GM19395 (cell line): ENCODE measurements at regions not wholly inside any gene's neighbourhood (a gene's known extent, or its start where the extent isn't known, plus 50 kb on each side); places are given as distances from the start of the nearest gene placed in this dataset.
"Not testable (repeated sequence)": the region's sequence is repeated elsewhere in the genome, so short reads cannot be mapped to it uniquely, and the experiment has no call there.

Source experiments
- ATAC-seq: cut with Tn5 transposase; IDR thresholded peaks from one replicate; pipeline ENCODE4 v1.9.1; 2021; ENCODE audit warnings: mild to moderate bottlenecking, moderate library complexity; ENCODE audit not compliant: unreplicated experiment

DNA sequence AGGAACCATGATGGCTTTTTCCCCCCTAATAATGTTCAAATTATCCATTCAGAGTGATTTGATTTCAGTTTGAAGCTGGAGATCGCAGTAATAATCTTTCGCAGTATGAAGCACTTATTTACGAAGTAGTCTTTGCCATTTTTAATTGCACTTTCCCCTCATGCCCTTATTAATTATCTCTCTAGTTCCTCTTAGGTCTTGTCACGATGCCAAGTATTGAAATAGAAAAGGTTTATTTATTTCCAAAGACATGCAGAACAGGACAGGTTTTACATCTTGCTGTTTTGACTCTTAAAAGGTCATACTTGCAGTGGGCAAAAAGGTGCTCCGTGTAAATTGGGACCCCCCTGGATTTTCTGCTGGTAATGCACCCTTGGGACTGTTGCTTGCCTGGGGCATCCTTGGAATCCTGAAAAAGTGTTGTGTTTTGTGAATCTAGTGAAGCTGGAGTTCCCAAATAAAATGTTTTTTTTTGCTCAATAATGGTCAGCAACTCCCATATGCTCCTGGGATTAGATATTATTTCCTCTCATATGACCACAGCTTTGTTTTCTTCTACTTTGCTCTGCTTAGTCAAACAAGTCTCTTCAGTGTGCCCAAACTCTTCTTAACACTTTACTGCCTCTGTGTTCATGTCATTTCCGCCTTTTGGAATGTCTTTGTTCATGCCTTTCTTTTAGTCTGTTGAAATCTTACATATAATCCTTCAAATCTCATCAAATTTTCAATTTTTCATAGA is 278.3 kb downstream of the TMEM38B start:
- no peak for ATAC-seq

DNA sequence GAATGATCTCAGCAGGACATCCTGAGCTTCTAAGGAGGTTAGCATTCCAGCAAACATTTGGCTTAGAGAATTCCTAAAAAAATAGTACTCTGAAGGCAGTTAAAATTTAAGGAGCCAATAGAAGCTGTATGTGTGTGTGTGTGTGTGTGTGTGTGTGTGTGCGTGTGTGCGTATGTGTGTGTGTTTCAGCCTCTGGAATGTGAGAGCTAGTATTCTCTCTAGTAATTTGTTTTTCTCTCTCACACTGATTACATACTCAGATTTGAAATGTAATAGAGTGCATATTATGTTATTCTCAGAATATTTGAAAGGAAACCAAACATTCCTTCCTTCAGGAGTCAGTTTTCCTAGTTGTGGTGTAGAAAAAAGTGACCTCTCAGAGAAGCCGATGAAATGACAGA is 279.6 kb downstream of the TMEM38B start:
- no peak for ATAC-seq

DNA sequence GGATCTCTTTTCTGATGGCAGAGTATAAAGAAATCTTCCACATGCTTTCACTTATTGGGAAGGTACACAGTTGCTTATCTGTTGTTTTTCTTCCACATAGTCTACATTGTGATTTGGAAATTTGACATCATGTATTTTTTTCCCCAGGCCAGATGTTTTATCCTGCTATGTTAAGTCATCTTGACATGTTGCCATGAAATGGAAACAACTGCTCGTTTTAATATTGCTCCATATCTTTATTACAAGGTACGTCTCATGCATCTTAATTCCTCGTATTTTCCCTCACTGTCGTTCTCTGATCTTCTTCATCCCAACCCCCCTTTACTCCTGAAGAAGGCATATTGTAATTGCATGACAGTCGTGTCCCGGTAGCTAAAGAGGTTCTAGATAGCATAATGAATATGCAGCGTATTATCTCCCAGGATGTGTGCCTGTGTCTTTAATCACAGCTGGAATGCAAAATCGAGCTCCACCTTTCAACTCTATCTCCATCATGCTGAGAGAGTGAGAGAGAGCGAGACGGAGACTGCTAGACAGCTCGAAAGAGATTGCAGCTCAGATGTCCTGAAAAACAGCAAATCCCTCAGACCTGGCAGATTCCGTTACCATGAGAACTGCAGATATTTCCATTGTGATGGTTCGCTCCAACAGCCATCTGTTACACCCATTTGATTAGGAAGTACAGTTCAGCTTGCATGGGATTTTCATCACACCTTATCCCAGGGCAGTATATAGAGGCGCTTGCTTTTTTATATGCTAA is 281.7 kb downstream of the TMEM38B start:
- ATAC-seq, result no peak

DNA sequence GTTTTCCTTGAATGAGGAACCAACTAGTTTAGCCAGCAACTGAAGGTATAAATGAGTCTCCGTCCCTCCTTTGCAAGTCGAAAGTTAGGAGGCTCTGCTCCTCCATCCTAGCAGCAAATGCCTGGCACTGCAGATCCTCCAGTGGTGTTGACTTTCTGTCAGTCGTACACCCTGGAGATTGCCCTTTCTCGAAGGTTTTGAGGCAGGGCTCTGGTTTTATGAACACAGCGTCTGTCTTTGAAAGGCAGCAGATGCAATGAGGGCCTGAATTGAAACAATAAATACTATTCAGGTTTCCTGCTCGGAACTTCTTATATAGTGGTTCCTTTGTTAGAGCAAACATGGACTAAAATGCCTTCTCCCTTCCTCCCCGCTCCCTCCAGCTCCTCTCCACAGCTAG is 284.0 kb downstream of the TMEM38B start:
- ATAC-seq, result no peak

DNA sequence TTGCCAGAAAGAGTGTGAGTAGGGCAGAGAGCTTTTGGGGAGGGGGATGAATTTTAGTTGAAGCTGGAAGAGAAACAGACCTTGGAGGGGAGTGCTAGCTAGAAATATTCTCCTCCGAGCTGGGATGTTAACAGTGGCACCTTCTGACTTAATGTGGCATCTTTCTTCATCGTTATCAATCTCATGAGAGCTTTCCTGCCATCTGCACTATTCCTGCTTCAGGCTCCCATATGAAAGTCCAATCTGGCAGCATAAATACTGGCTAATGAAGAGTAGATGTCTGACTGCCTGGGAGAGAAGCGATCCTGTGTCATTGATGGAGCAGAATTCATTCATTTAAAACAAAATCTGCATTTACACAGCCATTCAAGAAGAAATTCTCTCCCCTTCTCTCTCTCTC is 284.5 kb downstream of the TMEM38B start:
- ATAC-seq, result no peak

DNA sequence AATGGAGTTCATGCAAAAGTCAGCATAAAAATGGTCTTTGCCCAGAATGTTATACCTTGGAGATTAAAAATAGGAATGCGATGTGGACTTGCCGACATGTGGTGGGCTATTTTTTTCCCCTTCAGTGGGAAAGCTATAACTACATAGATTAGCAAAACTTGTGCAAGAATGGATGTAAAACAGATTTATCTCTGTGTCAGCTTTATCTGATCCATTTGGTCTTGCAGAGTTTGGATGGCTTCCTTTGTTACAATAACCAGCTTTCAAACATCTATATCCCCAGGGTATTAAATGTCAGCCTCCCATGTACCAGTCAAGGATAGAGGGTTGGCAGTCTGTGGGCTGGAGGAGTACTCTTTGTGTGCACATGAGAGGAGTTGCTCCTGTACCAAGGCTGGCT is 284.9 kb downstream of the TMEM38B start:
- no peak for ATAC-seq

DNA sequence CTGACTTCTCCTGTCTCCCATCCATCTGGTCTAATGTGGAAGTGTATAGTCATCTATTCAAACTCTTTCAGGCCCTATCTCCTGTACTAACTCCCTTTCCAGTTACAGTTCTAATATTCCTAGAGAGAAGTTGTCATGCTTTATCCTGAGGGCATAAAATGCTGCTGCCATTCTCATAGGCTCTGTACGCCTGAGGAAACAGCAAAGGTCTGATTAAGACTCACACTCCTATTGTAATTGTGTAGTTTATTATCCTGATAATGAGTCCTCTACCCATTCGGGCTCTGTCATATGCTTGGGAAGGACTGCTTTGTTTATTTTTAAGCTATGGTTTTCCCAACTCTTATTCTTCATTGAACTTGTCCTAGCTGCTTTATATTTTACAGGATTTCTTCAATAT is 290.4 kb downstream of the TMEM38B start:
- no peak for ATAC-seq

DNA sequence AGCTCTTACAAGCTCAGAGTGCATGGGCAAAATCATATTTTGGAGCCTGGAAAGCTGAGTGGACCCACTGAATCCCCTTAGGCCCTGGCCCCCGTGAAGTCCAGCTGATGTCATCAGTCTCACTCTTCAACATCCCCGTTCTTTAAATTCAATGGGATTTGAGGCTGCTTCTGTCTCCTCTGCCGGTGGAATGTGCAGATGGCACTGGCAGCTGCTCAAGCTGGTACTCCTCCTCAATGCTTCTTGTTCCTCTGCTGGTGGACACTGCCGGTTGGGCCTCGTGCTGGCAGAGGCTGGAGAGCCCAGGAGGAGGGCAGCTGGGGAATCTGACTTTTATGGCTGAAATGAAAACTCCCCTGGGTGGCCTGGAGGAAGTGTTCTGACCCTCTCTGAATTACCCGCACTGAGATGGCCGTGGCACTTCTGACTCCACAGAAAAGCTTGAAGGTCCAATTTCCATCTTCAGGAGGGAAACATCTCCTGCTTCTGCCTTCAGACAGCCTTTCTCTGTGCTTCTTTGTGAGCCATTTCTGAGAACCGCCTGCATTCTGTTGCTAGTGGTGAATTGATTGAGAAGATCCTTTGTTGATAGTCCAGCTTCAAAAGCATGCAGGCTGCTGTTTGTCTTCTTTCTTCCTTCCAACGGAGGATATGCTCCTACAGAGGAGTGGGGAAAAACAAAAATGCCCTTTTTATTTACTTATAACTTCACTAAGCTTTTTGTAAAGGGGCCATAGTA is 298.9 kb downstream of the TMEM38B start:
- ATAC-seq, result no peak

DNA sequence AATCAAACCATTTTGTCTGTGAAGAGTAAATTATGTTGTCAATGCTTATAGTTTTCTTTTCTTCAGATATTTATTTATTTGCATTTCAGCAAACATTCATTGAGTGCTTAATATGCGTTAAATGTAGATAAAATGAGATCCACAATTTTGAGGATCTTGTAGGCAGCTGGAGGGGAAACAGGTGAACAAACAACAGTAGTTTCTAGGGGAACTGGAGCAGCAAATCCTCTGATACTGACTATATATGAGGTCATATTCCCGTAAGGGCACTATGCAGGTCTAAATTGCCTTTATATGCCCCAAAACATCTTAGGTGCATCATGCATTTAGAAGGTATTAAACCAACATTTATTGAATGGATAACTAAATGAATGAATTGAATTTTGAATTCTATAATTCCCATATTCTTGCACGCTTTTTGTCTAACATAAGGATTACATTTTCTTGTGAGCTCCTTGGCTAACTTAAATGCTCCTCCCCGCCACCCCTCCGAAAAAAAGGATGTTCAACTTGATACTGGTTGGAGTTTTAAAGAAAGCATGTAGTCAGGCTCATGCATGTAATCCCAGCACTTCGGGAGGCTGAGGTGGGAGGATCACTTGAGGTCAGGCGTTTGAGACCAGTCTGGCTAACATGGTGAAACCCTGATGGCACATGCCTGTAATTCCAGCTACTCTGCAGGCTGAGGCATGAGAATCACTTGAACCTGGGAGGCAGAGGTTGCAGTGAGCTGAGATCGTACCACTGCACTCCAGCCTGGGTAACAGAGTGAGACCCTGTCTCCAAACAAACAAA is 299.8 kb downstream of the TMEM38B start:
- ATAC-seq, result no peak

DNA sequence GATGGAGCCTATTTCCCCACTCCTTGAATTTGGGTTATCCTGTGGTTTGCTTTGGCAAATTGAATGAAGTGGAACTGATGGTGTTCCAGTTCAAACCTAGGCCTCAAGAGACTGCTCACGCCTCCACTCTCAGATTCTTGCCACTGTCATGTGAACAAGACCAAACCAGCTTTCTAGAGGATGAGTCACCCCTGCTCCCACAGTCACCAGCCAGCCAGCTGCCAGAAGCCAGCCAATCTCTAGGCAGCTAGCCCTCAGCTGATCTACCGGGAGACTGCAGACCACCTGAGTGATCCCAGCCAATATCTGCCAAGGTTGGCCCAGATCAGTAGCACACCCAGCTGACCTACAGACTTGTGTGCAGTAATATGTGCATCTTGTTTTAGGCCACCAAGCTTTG is 300.6 kb downstream of the TMEM38B start:
- ATAC-seq, result no peak

DNA sequence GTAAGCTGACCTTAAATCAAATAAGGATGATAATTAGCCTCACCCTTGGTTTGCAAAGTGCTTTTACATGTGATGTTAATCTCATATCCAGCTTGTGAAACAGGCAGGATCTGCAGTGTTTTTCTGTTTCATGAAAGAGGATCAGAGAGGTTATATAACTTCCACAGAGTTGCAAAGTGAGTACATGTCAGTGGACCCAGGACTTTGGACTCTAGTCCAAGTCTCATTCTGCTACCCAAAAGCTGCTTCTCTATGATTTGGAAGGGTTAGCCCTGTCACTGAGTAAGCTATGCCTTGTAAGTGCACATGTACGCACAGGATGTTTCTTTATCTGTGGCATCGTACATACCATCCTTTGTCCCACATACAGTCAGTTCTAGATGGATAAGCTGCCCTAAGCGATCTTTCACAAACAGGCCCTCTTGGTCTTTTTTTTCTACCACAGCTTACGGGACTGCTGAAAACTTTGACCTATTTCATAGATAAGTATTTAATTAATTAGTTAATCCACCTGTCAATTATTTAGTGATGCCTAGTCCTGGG is 322.9 kb downstream of the TMEM38B start:
- ATAC-seq, result no peak

DNA sequence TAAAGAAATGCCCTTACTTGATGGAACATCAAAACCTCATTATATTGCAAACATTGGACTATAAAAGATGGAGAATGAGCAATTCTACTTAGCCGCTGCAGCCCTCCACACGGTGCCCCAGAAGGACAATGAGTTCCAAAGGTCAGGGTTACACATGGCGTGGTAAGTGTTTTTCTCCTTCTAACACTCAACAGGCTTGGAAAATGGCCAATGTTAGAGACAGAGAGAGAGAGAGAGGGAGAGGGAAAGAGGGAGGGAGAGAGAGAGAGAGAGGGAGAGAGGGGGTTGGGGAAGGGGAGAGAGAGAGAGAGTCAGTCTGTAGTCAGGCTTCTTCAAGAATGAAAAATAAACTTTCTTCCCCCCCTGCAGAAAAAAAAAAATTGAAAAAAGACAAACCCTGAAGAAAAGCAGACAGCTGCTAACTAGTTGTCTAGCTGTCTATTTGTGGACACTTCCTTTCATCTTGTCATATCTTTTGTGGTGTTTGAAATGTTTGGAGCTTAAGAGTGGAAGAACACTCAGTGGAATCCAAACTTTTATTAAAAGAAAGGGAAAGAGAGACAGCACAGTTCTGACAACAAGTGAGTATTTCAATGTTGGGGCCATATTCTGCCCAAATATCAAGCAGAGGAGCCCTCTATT is 324.8 kb downstream of the TMEM38B start:
- ATAC-seq, result no peak

DNA sequence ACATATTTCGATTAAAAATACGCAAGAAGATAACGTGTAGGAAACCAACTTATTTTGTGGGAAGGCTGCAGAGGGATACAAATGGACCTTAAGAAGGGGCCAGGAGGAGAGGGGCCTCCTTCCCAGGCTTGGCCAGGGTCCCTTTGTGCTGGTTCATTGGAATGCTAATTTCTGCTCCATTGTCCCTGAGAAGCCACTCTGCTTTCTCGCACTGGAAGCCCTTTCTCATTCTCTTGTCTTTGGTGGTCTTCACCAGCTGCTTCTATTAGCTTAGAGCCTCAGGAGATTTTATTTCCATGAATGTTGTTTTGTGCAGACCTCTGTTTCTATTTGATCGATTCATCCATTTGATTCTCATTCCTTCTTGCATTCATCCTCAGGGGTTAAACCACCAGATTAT is 325.4 kb downstream of the TMEM38B start:
- ATAC-seq, result no peak

DNA sequence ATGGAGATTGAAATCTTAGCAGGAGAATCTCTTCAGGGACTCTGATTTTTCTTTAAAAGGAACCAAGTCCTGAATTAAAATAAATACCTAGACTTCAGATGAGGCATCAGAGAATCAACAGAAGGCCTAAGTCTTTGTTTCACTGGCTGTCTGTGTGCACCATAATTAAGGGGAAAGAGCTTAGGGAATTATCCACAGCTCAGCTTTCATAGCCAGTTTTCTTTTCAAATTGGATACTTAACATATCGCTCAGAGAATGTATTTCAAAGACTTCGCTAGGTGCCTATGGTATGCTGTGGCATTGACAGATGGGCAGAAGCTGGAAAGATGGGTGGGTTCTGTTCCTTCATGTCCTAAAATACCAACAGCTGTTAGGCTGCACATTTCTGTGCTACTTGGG is 325.8 kb downstream of the TMEM38B start:
- no peak for ATAC-seq

DNA sequence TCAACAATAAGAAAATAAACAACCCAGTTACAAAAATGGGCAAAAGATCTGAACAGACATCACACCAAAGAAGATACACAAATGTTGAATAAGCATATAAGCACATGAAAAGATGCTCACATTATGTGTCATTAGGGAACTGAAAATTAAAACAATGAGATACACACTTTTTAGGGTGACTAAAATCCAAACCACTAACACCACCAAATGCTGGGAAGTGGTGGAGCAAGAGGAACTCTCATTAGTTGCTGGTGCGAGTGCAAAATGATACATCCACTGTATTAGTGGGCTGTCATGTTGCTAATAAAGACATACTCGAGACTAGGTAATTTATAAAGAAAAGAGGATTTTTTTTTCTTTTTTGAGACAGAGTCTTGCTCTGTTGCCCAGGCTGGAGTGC is 329.1 kb downstream of the TMEM38B start:
- ATAC-seq, result no peak

DNA sequence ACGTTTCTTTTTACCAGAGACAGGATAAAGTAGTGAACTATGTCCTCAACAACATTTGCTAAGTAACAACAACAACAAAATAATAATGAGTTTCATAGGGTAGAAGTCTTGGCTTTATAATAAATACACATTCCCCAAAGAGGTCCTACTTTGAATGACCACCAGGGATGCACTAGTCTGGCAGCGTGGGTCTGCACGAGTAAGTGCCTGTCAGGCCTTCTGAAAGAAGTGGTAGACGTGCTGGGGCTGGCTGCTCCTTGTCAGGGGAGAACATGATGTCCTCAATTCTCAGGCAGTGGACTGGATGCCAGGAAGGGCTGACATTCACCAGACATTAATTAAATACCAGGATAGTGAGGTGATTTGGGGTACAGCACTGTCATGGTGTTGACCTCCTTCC is 331.1 kb downstream of the TMEM38B start:
- no peak for ATAC-seq

DNA sequence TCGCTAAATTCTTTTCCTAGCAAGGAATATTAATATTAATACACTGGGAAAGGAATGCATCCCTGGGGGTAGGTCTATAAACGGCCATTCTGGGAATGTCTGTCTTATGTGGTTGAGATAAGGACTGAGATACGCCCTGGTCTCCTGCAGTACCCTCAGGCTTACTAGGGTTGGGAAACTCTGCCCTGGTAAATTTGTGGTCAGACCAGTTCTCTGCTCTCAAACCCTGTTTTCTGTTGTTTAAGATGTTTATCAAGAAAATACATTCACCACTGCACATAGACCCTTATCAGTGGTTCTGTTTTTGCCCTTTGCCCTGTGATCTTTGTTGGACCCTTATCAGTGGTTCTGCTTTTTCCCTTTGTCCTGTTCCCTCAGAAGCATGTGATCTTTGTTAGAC is 335.8 kb downstream of the TMEM38B start:
- ATAC-seq, result not testable (repeated sequence)

DNA sequence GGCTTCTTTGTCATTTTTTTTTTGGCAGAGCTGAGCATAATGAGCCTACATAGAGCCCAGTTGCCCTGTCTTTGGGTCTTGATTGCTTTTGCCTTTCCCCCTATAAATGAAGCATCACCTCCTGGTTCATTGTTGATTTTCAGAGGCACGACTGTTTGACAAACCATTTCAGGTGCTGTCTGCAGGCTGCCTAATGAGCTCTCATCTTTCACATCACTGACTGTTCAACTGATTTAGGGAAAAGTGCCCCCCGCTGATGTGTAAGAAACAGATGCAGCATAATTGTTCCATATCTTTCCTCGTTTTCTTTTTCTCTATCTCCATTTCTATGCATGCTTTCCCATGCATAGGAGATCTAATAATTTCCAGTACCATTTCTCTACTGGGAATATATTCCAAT is 338.6 kb downstream of the TMEM38B start:
- ATAC-seq, result no peak

DNA sequence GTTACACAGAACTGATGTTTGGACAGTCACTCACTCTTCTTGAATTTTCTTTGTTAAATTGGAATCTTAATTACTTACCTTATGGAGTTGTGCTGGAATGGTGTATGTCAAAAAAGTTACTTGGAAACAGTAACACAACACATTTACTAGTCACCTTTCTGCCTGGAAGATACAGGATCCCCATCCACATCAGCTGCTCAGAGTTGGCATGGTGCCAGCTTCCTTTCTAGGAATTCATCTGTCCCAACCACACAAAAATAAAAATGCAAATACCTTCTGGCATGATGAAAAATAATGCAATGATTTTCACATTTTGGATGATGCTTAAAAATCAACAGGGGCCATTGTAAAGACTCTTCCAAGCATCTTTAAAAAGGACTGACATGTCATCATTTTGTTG is 341.5 kb downstream of the TMEM38B start:
- no peak for ATAC-seq

DNA sequence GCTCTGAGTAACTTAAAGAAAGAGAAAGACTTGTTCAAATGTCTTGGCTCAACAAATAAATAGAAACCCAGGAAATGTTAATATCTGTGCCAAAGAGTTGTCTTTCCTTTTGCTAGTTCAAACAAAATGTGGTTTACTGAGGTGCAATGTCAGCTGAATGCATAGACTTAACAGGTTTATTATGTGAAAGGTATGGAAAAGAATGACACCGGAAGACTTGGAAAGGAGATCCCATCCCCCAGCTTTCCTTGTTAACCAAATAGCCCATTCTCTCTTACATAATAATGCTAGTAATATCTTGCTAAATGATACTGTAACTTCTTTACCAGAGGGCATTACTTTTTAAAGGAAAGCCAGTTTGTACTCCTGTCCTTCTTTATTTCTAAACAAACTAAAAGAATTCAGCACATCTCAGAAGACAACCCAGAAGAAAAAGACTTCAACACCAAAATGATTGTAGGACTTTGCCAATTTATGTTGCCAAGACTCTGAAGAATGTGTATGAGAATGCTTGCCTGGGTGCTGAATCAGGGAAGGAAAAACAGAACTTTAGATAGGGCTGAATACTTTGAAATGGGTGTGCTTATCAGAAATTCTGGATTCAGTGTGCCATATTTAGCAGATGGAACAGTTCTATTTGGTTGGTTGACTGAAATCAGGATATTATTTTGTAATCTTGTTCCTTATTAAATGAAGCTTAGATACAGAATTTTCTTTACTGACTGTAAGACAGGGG is 344.1 kb downstream of the TMEM38B start:
- ATAC-seq, result no peak
